ENCODE measurements at regions not wholly inside any gene's neighbourhood (a gene's known extent, or its start where the extent isn't known, plus 50 kb on each side); places are given as distances from the start of the nearest gene placed in this dataset.

DNA sequence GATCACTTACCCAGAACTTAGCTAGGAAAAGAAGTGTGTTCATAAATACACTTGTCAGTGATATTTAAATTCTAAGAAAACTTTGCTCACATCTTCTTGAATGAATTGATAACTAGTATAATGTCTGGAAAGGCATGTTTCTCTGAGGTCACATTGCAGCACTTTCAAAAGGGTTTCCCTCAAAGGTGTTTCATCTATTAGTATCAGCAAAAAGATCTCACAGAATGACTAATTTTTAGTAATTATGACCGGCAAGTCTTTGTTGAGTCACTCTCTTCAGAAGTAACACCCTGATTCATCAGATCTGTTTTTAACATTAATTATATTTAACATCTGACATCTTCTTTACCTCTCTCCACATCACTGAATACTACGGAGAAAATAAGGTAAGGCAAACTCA, 222.3 kb downstream of the IKZF2 start:
- TF ChIP-seq, protein P1, sequence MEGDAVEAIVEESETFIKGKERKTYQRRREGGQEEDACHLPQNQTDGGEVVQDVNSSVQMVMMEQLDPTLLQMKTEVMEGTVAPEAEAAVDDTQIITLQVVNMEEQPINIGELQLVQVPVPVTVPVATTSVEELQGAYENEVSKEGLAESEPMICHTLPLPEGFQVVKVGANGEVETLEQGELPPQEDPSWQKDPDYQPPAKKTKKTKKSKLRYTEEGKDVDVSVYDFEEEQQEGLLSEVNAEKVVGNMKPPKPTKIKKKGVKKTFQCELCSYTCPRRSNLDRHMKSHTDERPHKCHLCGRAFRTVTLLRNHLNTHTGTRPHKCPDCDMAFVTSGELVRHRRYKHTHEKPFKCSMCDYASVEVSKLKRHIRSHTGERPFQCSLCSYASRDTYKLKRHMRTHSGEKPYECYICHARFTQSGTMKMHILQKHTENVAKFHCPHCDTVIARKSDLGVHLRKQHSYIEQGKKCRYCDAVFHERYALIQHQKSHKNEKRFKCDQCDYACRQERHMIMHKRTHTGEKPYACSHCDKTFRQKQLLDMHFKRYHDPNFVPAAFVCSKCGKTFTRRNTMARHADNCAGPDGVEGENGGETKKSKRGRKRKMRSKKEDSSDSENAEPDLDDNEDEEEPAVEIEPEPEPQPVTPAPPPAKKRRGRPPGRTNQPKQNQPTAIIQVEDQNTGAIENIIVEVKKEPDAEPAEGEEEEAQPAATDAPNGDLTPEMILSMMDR (IDR thresholded peaks at IDR 0.05): no peak
- TF ChIP-seq POLR2A (IDR thresholded peaks at IDR 0.05; ENCODE audit: low read depth): no peak
- no peak for TF ChIP-seq EP300 (IDR thresholded peaks at IDR 0.05)
